ENCODE measurements at regions not wholly inside any gene's neighbourhood (a gene's known extent, or its start where the extent isn't known, plus 50 kb on each side); places are given as distances from the start of the nearest gene placed in this dataset.
"Not testable (repeated sequence)": the region's sequence is repeated elsewhere in the genome, so short reads cannot be mapped to it uniquely, and the experiment has no call there.

GRCh38 chr14:40394634-40395340 is 962.6 kb upstream of the FBXO33 start:
- Histone ChIP-seq H3K4me1 (ENCODE audit: insufficient read depth) (no peaks in the 10 kb centered on the region), H3K4me3 (ENCODE audit: low read depth, low read length) (no peak overlapping the region), H3K27ac (ENCODE audit: low read depth) (no peak overlapping the region), H3K36me3 (ENCODE audit: insufficient read depth) (no peaks in the 10 kb centered on the region)
- DNase-seq (ENCODE audit: extremely low spot score), result no peak
- WGBS, result 66% methylated on average over 3 of the region's 3 CpGs

GRCh38 chr14:40393143-40393542 is 960.9 kb upstream of the FBXO33 start:
- Histone ChIP-seq H3K4me3 (ENCODE audit: low read depth, low read length) (no peak overlapping the region), H3K27ac (ENCODE audit: low read depth) (no peak overlapping the region), H3K36me3 (ENCODE audit: insufficient read depth) (no peaks in the 10 kb centered on the region), H3K4me1 (ENCODE audit: insufficient read depth) (no peaks in the 10 kb centered on the region)
- no peak for DNase-seq (ENCODE audit: extremely low spot score)

- no peaks in the 10 kb centered on the region for H3K4me1 ChIP-seq (ENCODE audit: insufficient read depth)
- H3K27ac ChIP-seq (ENCODE audit: low read depth), result no peak overlapping the region
- no peak overlapping the region for H3K4me3 ChIP-seq (ENCODE audit: low read depth, low read length)
- 64% methylated on average over 1 of the region's 1 CpG for WGBS
- DNase-seq (ENCODE audit: extremely low spot score), result no peak
- no peaks in the 10 kb centered on the region for H3K36me3 ChIP-seq (ENCODE audit: insufficient read depth)
These were observed 954.2 kb upstream of the FBXO33 start for GRCh38 chr14:40386433-40386832.

- 96% methylated on average over 10 of the region's 10 CpGs for WGBS
- Histone ChIP-seq H3K27ac (ENCODE audit: low read depth) (no peak overlapping the region), H3K4me3 (ENCODE audit: low read depth, low read length) (no peak overlapping the region), H3K36me3 (ENCODE audit: insufficient read depth) (no peaks in the 10 kb centered on the region), H3K4me1 (ENCODE audit: insufficient read depth) (no peaks in the 10 kb centered on the region)
- DNase-seq (ENCODE audit: extremely low spot score), result no peak
These were observed 942.0 kb upstream of the FBXO33 start for GRCh38 chr14:40374221-40374620.

- Histone ChIP-seq H3K27ac (ENCODE audit: low read depth) (no peak overlapping the region), H3K4me3 (ENCODE audit: low read depth, low read length) (no peak overlapping the region), H3K4me1 (ENCODE audit: insufficient read depth) (no peaks in the 10 kb centered on the region), H3K36me3 (ENCODE audit: insufficient read depth) (no peaks in the 10 kb centered on the region)
- DNase-seq (ENCODE audit: extremely low spot score), result no peak
- 47% methylated on average over 2 of the region's 2 CpGs for WGBS
These were observed 938.8 kb upstream of the FBXO33 start for GRCh38 chr14:40371011-40371410.

GRCh38 chr14:40368314-40368713 is 936.1 kb upstream of the FBXO33 start:
- WGBS, result 46% methylated on average over 2 of the region's 2 CpGs

GRCh38 chr14:40367717-40368116 is 935.5 kb upstream of the FBXO33 start:
- H3K36me3 ChIP-seq (ENCODE audit: insufficient read depth), result no peaks in the 10 kb centered on the region
- no peak for DNase-seq (ENCODE audit: extremely low spot score)
- H3K27ac ChIP-seq (ENCODE audit: low read depth), result no peak overlapping the region
- no peaks in the 10 kb centered on the region for H3K4me1 ChIP-seq (ENCODE audit: insufficient read depth)
- H3K4me3 ChIP-seq (ENCODE audit: low read depth, low read length), result no peak overlapping the region

More at GRCh38 chr14:40368314-40368713, 936.1 kb upstream of the FBXO33 start:
- no peaks in the 10 kb centered on the region for H3K36me3 ChIP-seq (ENCODE audit: insufficient read depth)
- no peak for DNase-seq (ENCODE audit: extremely low spot score)
- no peak overlapping the region for H3K27ac ChIP-seq (ENCODE audit: low read depth)
- H3K4me1 ChIP-seq (ENCODE audit: insufficient read depth), result no peaks in the 10 kb centered on the region
- no peak overlapping the region for H3K4me3 ChIP-seq (ENCODE audit: low read depth, low read length)

GRCh38 chr14:40365305-40365704 is 933.1 kb upstream of the FBXO33 start:
- no peak for DNase-seq (ENCODE audit: extremely low spot score)
- Histone ChIP-seq H3K4me3 (ENCODE audit: low read depth, low read length) (no peak overlapping the region), H3K27ac (ENCODE audit: low read depth) (no peak overlapping the region), H3K4me1 (ENCODE audit: insufficient read depth) (no peaks in the 10 kb centered on the region), H3K36me3 (ENCODE audit: insufficient read depth) (no peaks in the 10 kb centered on the region)
- WGBS, result 64% methylated on average over 2 of the region's 2 CpGs

GRCh38 chr14:40362856-40363255 is 930.6 kb upstream of the FBXO33 start:
- DNase-seq (ENCODE audit: extremely low spot score), result no peak
- WGBS, result 51% methylated on average over 1 of the region's 1 CpG
- Histone ChIP-seq H3K4me3 (ENCODE audit: low read depth, low read length) (no peak overlapping the region), H3K36me3 (ENCODE audit: insufficient read depth) (no peaks in the 10 kb centered on the region), H3K4me1 (ENCODE audit: insufficient read depth) (no peaks in the 10 kb centered on the region), H3K27ac (ENCODE audit: low read depth) (no peak overlapping the region)

- H3K36me3 ChIP-seq (ENCODE audit: insufficient read depth), result no peaks in the 10 kb centered on the region
- 57% methylated on average over 2 of the region's 2 CpGs for WGBS
- H3K27ac ChIP-seq (ENCODE audit: low read depth), result no peak overlapping the region
- no peak overlapping the region for H3K4me3 ChIP-seq (ENCODE audit: low read depth, low read length)
- no peak for DNase-seq (ENCODE audit: extremely low spot score)
- H3K4me1 ChIP-seq (ENCODE audit: insufficient read depth), result no peaks in the 10 kb centered on the region
These were observed 922.5 kb upstream of the FBXO33 start for GRCh38 chr14:40354754-40355153.

GRCh38 chr14:40348104-40348503 is 915.9 kb upstream of the FBXO33 start:
- not testable (repeated sequence) for H3K4me3 ChIP-seq (ENCODE audit: low read depth, low read length); H3K36me3 ChIP-seq (ENCODE audit: insufficient read depth); DNase-seq (ENCODE audit: extremely low spot score); H3K27ac ChIP-seq (ENCODE audit: low read depth); H3K4me1 ChIP-seq (ENCODE audit: insufficient read depth)
- WGBS, result 91% methylated on average over 27 of the region's 27 CpGs

- DNase-seq (ENCODE audit: extremely low spot score), result no peak
These were observed 915.4 kb upstream of the FBXO33 start for GRCh38 chr14:40347675-40348074.

GRCh38 chr14:40346275-40346674 is 914.0 kb upstream of the FBXO33 start:
- no peak for DNase-seq (ENCODE audit: extremely low spot score)
- WGBS, result 92% methylated on average over 2 of the region's 2 CpGs
- Histone ChIP-seq H3K4me1 (ENCODE audit: insufficient read depth) (no peaks in the 10 kb centered on the region), H3K4me3 (ENCODE audit: low read depth, low read length) (no peak overlapping the region), H3K27ac (ENCODE audit: low read depth) (no peak overlapping the region), H3K36me3 (ENCODE audit: insufficient read depth) (no peaks in the 10 kb centered on the region)

More at GRCh38 chr14:40347675-40348074, 915.4 kb upstream of the FBXO33 start:
- WGBS, result 85% methylated on average over 3 of the region's 3 CpGs
- Histone ChIP-seq H3K4me3 (ENCODE audit: low read depth, low read length) (no peak overlapping the region), H3K27ac (ENCODE audit: low read depth) (no peak overlapping the region), H3K4me1 (ENCODE audit: insufficient read depth) (no peaks in the 10 kb centered on the region), H3K36me3 (ENCODE audit: insufficient read depth) (no peaks in the 10 kb centered on the region)

GRCh38 chr14:40345334-40345733 is 913.1 kb upstream of the FBXO33 start:
- DNase-seq (ENCODE audit: extremely low spot score), result no peak
- 65% methylated on average over 1 of the region's 1 CpG for WGBS
- no peak overlapping the region for H3K27ac ChIP-seq (ENCODE audit: low read depth)
- no peaks in the 10 kb centered on the region for H3K36me3 ChIP-seq (ENCODE audit: insufficient read depth)
- no peak overlapping the region for H3K4me3 ChIP-seq (ENCODE audit: low read depth, low read length)
- H3K4me1 ChIP-seq (ENCODE audit: insufficient read depth), result no peaks in the 10 kb centered on the region

- WGBS, result 74% methylated on average over 3 of the region's 3 CpGs
These were observed 908.5 kb upstream of the FBXO33 start for GRCh38 chr14:40340708-40341107.

More at GRCh38 chr14:40340708-40341107, 908.5 kb upstream of the FBXO33 start:
- Histone ChIP-seq H3K4me1 (ENCODE audit: insufficient read depth) (no peaks in the 10 kb centered on the region), H3K4me3 (ENCODE audit: low read depth, low read length) (no peak overlapping the region), H3K27ac (ENCODE audit: low read depth) (no peak overlapping the region), H3K36me3 (ENCODE audit: insufficient read depth) (no peaks in the 10 kb centered on the region)
- no peak for DNase-seq (ENCODE audit: extremely low spot score)
